ENCODE measurements at regions not wholly inside any gene's neighbourhood (a gene's known extent, or its start where the extent isn't known, plus 50 kb on each side); places are given as distances from the start of the nearest gene placed in this dataset.

GRCh38 chr14:22088614-22089342 lies 415.2 kb upstream of the OR4E1 start:
- DNase-seq: no peak

- no peak for DNase-seq
Measured at GRCh38 chr14:22086131-22086530, 412.5 kb upstream of the OR4E1 start.

GRCh38 chr14:22084393-22085281 lies 411.0 kb upstream of the OR4E1 start:
- peak; percentile 1 for DNase-seq

- no peak for DNase-seq
Measured at GRCh38 chr14:22081337-22081736, 407.7 kb upstream of the OR4E1 start.

GRCh38 chr14:22079766-22080165 lies 406.1 kb upstream of the OR4E1 start:
- DNase-seq: no peak

- no peak for DNase-seq
Measured at GRCh38 chr14:22073801-22074200, 400.2 kb upstream of the OR4E1 start.

- no peak for DNase-seq
Measured at GRCh38 chr14:22071006-22071405, 397.4 kb upstream of the OR4E1 start.

- no peak for DNase-seq
Measured at GRCh38 chr14:22070119-22070982, 396.7 kb upstream of the OR4E1 start.

GRCh38 chr14:22065347-22065746 lies 391.7 kb upstream of the OR4E1 start:
- DNase-seq: no peak

- no peak for DNase-seq
Measured at GRCh38 chr14:22059201-22059600, 385.6 kb upstream of the OR4E1 start.

GRCh38 chr14:22052795-22053194 lies 379.2 kb upstream of the OR4E1 start:
- no peak for DNase-seq

- no peak for DNase-seq
Measured at GRCh38 chr14:22047115-22047514, 373.5 kb upstream of the OR4E1 start.

- DNase-seq: no peak
Measured at GRCh38 chr14:22046063-22046462, 372.4 kb upstream of the OR4E1 start.

- no peak for DNase-seq
Measured at GRCh38 chr14:22044193-22044592, 370.6 kb upstream of the OR4E1 start.

- DNase-seq: no peak
Measured at GRCh38 chr14:22040781-22041125, 367.1 kb upstream of the OR4E1 start.

- DNase-seq: no peak
Measured at GRCh38 chr14:22039938-22040780, 366.5 kb upstream of the OR4E1 start.

GRCh38 chr14:22036541-22037239 lies 363.1 kb upstream of the OR4E1 start:
- no peak for DNase-seq

- DNase-seq: no peak
Measured at GRCh38 chr14:22026527-22026926, 352.9 kb upstream of the OR4E1 start.

- no peak for DNase-seq
Measured at GRCh38 chr14:22025879-22026278, 352.3 kb upstream of the OR4E1 start.

- no peak for DNase-seq
Measured at GRCh38 chr14:22024137-22024536, 350.5 kb upstream of the OR4E1 start.

GRCh38 chr14:22018890-22019289 lies 345.3 kb upstream of the OR4E1 start:
- no peak for DNase-seq

GRCh38 chr14:22012452-22012851 lies 338.8 kb upstream of the OR4E1 start:
- DNase-seq: no peak
